Naive B cell (primary cell): ENCODE measurements at regions not wholly inside any gene's neighbourhood (a gene's known extent, or its start where the extent isn't known, plus 50 kb on each side); places are given as distances from the start of the nearest gene placed in this dataset.

ENCODE experiments used
- ATAC-seq, 2 donors: fragments of 150-1000 bp; cut with Tn5 transposase; 2 replicates each; pipeline ENCODE4 v1.10.0; 2021; ENCODE audit warnings: low read depth in 2 of 2, mild to moderate bottlenecking in 2 of 2, moderate library complexity in 2 of 2
- DNase-seq: peaks from one replicate; pipeline ENCODE4 v3.0.0; 2022
- H3K27ac Mint-ChIP-seq, 6 donors: one replicate each; pipeline ENCODE4 v1.8.0; 2020 to 2022; ENCODE audit warnings: mild to moderate bottlenecking in 6 of 6, mixed read lengths in 6 of 6, moderate library complexity in 5 of 6, inconsistent platforms in 2 of 6
- H3K27me3 Mint-ChIP-seq, 3 donors: one replicate each; pipeline ENCODE4 v1.8.0; 2021 to 2022; ENCODE audit warnings: mixed read lengths in 3 of 3, mild to moderate bottlenecking in 1 of 3
- H3K36me3 Mint-ChIP-seq, 2 donors: one replicate each; pipeline ENCODE4 v1.8.0; 2020 to 2022; ENCODE audit warnings: mixed read lengths in 2 of 2, inconsistent platforms in 1 of 2, mild to moderate bottlenecking in 1 of 2
- H3K4me1 Mint-ChIP-seq, 3 donors: one replicate each; pipeline ENCODE4 v1.8.0; 2020 to 2022; ENCODE audit warnings: mixed read lengths in 3 of 3, inconsistent platforms in 1 of 3, mild to moderate bottlenecking in 1 of 3, moderate library complexity in 1 of 3
- H3K4me3 Mint-ChIP-seq, 8 donors: one replicate each; pipeline ENCODE4 v1.8.0; 2020 to 2022; ENCODE audit warnings: mild to moderate bottlenecking in 8 of 8, mixed read lengths in 8 of 8, moderate library complexity in 8 of 8, inconsistent platforms in 2 of 8
- H3K9me3 Mint-ChIP-seq, 7 donors: one replicate each; pipeline ENCODE4 v1.8.0; 2020 to 2022; ENCODE audit warnings: mixed read lengths in 7 of 7, mild to moderate bottlenecking in 5 of 7, inconsistent platforms in 2 of 7, moderate library complexity in 1 of 7

GRCh38 chr12:125286005-125286727 is 220.9 kb downstream of the AACS start:
- ATAC-seq (no peak), DNase-seq (no peak)
- Mint-ChIP-seq H3K9me3 (peaks cover 0 to 10% (median 3%) of the 10 kb centered on the region in 7 donors), H3K27ac (no peak overlapping the region), H3K4me1 (peaks cover 0 to 4% (median 0%) of the 10 kb centered on the region in 3 donors), H3K4me3 (no peak overlapping the region), H3K27me3 (peaks cover 16 to 35% (median 34%) of the 10 kb centered on the region in 3 donors), H3K36me3 (no peaks in the 10 kb centered on the region)

DNA sequence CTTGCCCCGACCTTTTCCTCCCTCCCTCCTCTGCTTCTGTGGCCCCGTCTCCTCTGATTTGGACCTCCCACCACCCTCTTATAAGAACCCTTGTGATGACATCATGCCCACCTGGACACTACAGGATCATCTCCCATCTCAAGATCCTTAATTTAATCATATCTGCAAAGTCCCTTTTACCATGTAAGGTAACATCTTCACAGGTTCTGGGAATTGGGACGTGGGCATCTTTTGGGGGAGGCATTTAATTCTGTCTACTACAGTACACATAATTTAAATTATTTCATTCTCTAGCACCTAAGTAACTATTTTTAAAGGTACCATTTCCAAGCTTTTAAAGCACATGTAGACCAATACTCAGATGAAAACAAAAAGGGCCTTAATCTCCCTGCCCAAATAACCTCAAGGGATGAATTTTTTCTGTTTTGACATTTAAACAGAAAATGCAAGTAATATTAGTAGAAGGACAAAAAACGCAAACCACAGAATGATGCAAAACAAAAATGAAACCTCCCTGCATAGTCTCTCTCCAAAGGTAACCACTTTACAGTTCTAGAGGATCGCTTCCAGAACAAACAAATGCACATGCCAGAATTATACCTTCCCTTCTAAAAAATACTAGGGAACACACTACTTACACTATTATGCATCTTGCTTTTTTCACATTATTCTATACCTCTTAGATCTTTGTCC is 222.1 kb downstream of the AACS start:
- peaks cover 0 to 10% (median 3%) of the 10 kb centered on the region in 7 donors for H3K9me3 Mint-ChIP-seq
- H3K27ac Mint-ChIP-seq, result no peak overlapping the region
- H3K4me3 Mint-ChIP-seq, result no peak overlapping the region
- ATAC-seq (no peak), DNase-seq (no peak)
- H3K36me3 Mint-ChIP-seq, result no peaks in the 10 kb centered on the region
- peaks cover 0 to 2% (median 0%) of the 10 kb centered on the region in 3 donors for H3K4me1 Mint-ChIP-seq
- H3K27me3 Mint-ChIP-seq, result peaks cover 10 to 34% (median 30%) of the 10 kb centered on the region in 3 donors

DNA sequence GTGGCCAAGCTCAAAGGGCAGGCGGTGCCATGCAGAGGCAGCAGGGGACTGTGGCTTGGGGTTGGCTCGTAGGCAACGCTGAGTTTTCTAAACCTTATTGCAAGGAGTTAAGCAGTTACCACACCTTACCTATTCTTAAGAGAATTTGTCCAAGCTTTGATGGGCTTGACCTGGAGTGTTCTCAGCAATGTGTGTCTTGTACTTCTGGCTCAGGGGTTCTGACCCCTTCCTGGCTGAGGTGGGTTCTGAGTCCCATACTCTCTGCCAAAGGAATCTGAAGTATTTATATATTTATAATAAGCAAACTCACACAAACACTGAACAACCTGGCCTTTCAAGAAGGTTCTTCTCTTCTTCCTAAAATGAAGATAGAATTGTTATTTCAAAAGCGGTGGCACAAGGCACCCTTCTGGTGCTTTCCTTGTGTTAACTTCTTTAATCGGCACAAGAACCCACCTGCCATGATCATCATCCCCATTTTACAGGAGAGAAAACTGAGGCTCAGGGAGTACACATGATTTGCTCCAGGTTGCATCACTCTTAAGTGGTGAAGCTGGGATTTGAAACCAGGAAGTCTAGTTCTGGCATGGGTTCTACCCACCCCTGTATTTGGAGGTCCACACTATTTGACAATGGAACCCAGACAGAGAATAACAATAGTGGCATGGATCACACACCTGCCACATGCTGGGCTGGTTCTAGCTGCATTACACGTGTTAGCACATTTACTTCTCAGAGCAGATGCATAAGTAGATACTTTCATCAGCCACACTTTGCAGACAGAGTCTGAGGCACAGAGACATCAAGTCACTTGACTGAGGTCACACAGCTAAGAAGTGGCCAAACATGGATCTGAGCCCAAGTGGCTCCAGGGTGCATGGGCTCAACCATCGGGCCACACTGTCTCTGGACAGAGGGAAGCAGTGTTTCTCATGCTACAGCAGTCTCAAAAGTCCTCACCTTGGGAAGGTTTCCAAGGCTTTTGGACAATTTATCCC is 224.0 kb downstream of the AACS start:
- ATAC-seq (no peak), DNase-seq (no peak)
- Mint-ChIP-seq H3K27me3 (peaks cover 6 to 28% (median 25%) of the 10 kb centered on the region in 3 donors), H3K36me3 (no peaks in the 10 kb centered on the region), H3K9me3 (peaks cover 0 to 19% (median 4%) of the 10 kb centered on the region in 7 donors), H3K27ac (peak overlapping the region in 1 of 6 donors; percentile 54), H3K4me1 (no peaks in the 10 kb centered on the region), H3K4me3 (no peak overlapping the region)

DNA sequence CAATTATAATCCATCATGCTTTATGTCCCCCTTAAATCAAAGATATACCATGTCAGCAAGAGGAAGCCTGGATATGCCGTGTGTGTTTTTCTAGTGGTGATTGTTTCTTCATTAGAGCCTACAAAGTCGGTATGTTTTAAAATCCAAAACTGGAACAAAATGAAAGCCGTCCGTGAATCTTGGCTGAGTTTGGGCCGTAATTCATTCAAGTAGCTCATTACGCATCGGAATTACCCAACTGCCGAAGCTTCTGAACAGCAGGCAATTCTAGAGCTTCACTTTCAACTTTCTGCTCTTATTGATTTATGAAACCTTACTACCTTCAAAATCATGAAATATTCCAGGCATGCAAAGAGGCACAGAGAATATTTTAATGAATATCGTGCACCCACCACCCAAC is 224.7 kb downstream of the AACS start:
- Mint-ChIP-seq H3K27ac (peak overlapping the region in 1 of 6 donors; percentile 54), H3K36me3 (no peaks in the 10 kb centered on the region), H3K9me3 (peaks cover 0 to 14% (median 3%) of the 10 kb centered on the region in 7 donors), H3K4me1 (no peaks in the 10 kb centered on the region), H3K4me3 (no peak overlapping the region), H3K27me3 (peaks cover 6 to 22% (median 21%) of the 10 kb centered on the region in 3 donors)
- ATAC-seq (no peak), DNase-seq (no peak)

GRCh38 chr12:125292700-125293099 is 227.5 kb downstream of the AACS start:
- no peak overlapping the region for H3K4me3 Mint-ChIP-seq
- no peaks in the 10 kb centered on the region for H3K4me1 Mint-ChIP-seq
- no peaks in the 10 kb centered on the region for H3K36me3 Mint-ChIP-seq
- peaks cover 12 to 31% (median 14%) of the 10 kb centered on the region in 3 donors for H3K27me3 Mint-ChIP-seq
- DNase-seq (no peak), ATAC-seq (no peak)
- peaks cover 0 to 14% (median 0%) of the 10 kb centered on the region in 7 donors for H3K9me3 Mint-ChIP-seq
- H3K27ac Mint-ChIP-seq, result no peak overlapping the region

DNA sequence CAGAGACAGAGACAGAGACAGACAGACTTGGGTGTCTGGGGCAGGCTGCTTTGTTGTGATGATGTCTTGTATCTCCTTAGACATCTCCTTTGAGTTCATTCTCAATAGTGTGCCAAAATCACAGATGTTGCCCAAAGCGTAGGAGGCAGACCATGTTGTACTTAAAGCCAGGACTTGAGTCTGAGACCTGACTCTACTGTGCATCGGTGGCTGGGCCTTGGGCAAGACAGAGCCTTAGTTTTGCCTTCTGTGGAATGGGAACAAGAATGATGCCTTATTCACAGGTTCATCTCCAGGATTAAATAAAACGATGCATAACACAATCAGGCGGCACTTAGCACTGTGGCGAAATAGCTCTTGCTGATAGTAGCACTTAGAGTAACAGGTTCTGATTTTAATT is 230.3 kb downstream of the AACS start:
- Mint-ChIP-seq H3K27me3 (peaks cover 1 to 40% (median 21%) of the 10 kb centered on the region in 3 donors), H3K4me1 (no peaks in the 10 kb centered on the region), H3K27ac (no peak overlapping the region), H3K9me3 (peaks cover 0 to 14% (median 2%) of the 10 kb centered on the region in 7 donors), H3K36me3 (no peaks in the 10 kb centered on the region), H3K4me3 (no peak overlapping the region)
- DNase-seq (no peak), ATAC-seq (no peak)

DNA sequence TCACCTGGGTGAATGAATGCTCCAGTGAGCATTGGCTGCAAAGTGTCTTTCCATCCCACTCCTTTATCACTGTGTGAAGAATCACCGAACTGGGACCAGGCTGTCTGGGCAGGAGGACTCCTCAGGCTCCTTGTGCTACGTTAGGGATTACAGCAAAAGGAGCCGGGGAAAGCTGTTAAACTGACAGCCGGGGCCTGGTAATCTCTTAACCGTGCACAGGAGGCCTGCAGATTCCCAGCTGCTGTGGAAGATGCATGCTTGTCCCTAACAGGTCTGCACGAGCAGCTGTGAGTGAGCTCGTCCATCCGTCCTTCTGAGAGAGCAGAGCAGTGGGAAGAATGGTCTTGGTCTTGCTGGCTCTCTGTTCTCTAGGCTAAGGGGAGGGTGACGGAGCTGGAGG is 231.5 kb downstream of the AACS start:
- no peak overlapping the region for H3K4me3 Mint-ChIP-seq
- peaks cover 0 to 14% (median 2%) of the 10 kb centered on the region in 7 donors for H3K9me3 Mint-ChIP-seq
- peaks cover 0 to 30% (median 26%) of the 10 kb centered on the region in 3 donors for H3K27me3 Mint-ChIP-seq
- H3K36me3 Mint-ChIP-seq, result no peaks in the 10 kb centered on the region
- ATAC-seq (no peak), DNase-seq (no peak)
- H3K27ac Mint-ChIP-seq, result no peak overlapping the region
- no peaks in the 10 kb centered on the region for H3K4me1 Mint-ChIP-seq

DNA sequence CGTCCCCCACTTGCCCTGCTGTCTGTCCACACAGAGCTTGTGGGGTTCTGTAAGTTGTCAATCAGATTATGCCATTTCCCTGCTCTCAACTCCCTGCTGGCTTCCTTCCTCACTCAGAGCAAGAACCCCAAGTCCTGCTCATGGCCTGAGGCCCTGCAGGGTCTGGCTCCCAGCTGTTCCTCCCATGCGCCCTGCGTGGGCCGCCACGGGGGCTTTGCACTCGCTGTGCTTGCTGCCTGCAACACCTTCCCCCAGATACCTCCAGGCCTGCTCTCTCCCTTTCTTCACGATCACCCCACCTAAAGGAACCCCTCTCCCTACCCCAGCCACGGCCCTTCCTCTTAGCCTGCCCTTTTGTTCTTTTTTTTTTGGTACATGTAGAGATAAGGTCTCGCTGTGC is 234.6 kb downstream of the AACS start:
- no peak for DNase-seq
- no peak for ATAC-seq
- no peak overlapping the region for H3K27ac Mint-ChIP-seq
- peaks cover 0 to 2% (median 0%) of the 10 kb centered on the region in 7 donors for H3K9me3 Mint-ChIP-seq
- no peaks in the 10 kb centered on the region for H3K36me3 Mint-ChIP-seq
- H3K27me3 Mint-ChIP-seq, result peaks cover 0 to 35% (median 30%) of the 10 kb centered on the region in 3 donors
- no peak overlapping the region for H3K4me3 Mint-ChIP-seq
- no peaks in the 10 kb centered on the region for H3K4me1 Mint-ChIP-seq

DNA sequence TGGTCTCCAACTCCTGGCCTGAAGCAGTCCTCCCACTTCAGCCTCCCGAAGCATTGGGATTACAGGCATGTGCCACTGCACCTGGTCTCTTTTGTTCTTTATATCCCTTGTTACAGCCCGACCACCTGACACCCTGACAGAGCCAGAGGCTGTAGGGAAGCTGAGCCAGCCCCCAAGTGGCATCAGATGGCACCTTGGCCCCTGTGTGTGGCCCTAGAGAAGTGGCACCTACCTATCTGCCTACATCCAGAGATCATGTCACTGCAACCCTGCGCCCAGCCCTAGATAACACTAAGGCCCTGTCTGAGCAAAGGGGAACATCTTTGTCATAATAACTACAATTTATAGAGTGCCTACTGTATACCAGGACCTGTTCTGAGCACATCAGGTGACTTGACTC is 235.0 kb downstream of the AACS start:
- Mint-ChIP-seq H3K4me3 (no peak overlapping the region), H3K9me3 (peaks cover 0 to 2% (median 0%) of the 10 kb centered on the region in 7 donors), H3K27ac (no peak overlapping the region), H3K27me3 (peaks cover 0 to 35% (median 30%) of the 10 kb centered on the region in 3 donors), H3K36me3 (no peaks in the 10 kb centered on the region), H3K4me1 (no peaks in the 10 kb centered on the region)
- ATAC-seq, result no peak
- DNase-seq, result no peak

DNA sequence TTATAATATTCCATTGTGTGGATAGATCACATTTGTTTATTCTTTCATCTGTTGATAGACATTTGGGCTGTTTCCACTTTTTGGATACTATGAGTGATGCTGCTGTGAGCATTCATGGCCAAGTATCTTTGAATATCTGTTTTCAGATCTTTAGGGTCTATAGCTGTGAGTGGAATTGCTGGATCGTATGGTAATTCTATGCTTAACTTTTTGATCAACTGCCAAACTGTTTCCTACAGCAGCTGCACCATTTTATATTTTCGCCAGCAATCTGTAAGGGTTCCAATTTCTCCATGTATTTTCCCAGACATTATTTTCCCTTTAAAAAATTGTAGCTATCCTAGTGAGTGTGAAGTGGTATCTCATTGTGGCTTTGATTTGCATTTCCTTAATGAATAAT is 238.1 kb downstream of the AACS start:
- Mint-ChIP-seq H3K27me3 (peaks cover 9 to 29% (median 24%) of the 10 kb centered on the region in 3 donors), H3K4me3 (no peak overlapping the region), H3K27ac (no peak overlapping the region), H3K9me3 (peaks cover 0 to 8% (median 1%) of the 10 kb centered on the region in 7 donors), H3K36me3 (no peaks in the 10 kb centered on the region), H3K4me1 (no peaks in the 10 kb centered on the region)
- no peak for ATAC-seq
- DNase-seq, result no peak

GRCh38 chr12:125304029-125304428 is 238.8 kb downstream of the AACS start:
- Mint-ChIP-seq H3K4me1 (no peaks in the 10 kb centered on the region), H3K27me3 (peaks cover 9 to 28% (median 24%) of the 10 kb centered on the region in 3 donors), H3K4me3 (no peak overlapping the region), H3K36me3 (no peaks in the 10 kb centered on the region), H3K27ac (no peak overlapping the region), H3K9me3 (peaks cover 0 to 11% (median 2%) of the 10 kb centered on the region in 7 donors)
- DNase-seq (no peak), ATAC-seq (no peak)

- no peak overlapping the region for H3K4me3 Mint-ChIP-seq
- peaks cover 0 to 16% (median 2%) of the 10 kb centered on the region in 7 donors for H3K9me3 Mint-ChIP-seq
- ATAC-seq (no peak), DNase-seq (no peak)
- peaks cover 9 to 17% (median 13%) of the 10 kb centered on the region in 3 donors for H3K27me3 Mint-ChIP-seq
- H3K27ac Mint-ChIP-seq, result no peak overlapping the region
- H3K36me3 Mint-ChIP-seq, result no peaks in the 10 kb centered on the region
- H3K4me1 Mint-ChIP-seq, result no peaks in the 10 kb centered on the region
Observed at GRCh38 chr12:125305231-125305630, 240.0 kb downstream of the AACS start.

- Mint-ChIP-seq H3K4me1 (no peaks in the 10 kb centered on the region), H3K4me3 (no peak overlapping the region), H3K27me3 (peaks cover 8 to 28% (median 14%) of the 10 kb centered on the region in 3 donors), H3K27ac (no peak overlapping the region), H3K9me3 (peaks cover 0 to 19% (median 2%) of the 10 kb centered on the region in 7 donors), H3K36me3 (no peaks in the 10 kb centered on the region)
- DNase-seq (no peak), ATAC-seq (no peak)
Observed at GRCh38 chr12:125310461-125310860, 245.2 kb downstream of the AACS start.
